HepG2 (cell line): ENCODE measurements at regions not wholly inside any gene's neighbourhood (a gene's known extent, or its start where the extent isn't known, plus 50 kb on each side); places are given as distances from the start of the nearest gene placed in this dataset.

Source experiments
- FOXO1 ChIP-seq: sonication (generic); formaldehyde crosslinking; IDR thresholded peaks from 2 replicates; pipeline ENCODE4 v1.4.0; 2020; ENCODE audit warnings: missing genetic modification reagents
- FUBP1 ChIP-seq: sonication (generic); formaldehyde crosslinking; IDR thresholded peaks from 2 replicates; pipeline ENCODE4 v1.5.1; 2020; ENCODE audit warnings: missing genetic modification reagents, mild to moderate bottlenecking, borderline replicate concordance
- HMG20A ChIP-seq: IDR thresholded peaks from 2 replicates; pipeline ENCODE4 v1.6.1; 2016; ENCODE audit warnings: borderline replicate concordance
- HNRNPK ChIP-seq: fragments of 200-400 bp; formaldehyde crosslinking; IDR thresholded peaks from 2 replicates; pipeline ENCODE4 v1.6.1; 2018; ENCODE audit warnings: low read length, low read depth, moderate library complexity, mild to moderate bottlenecking; ENCODE audit not compliant: poor library complexity, severe bottlenecking
- ISL2 ChIP-seq: sonication (generic); formaldehyde crosslinking; IDR thresholded peaks from 2 replicates; pipeline ENCODE4 v1.5.0; 2020; ENCODE audit warnings: missing genetic modification reagents
- MAF1 ChIP-seq: sonication (generic); formaldehyde crosslinking; IDR thresholded peaks from 2 replicates; pipeline ENCODE4 v1.5.0; 2020; ENCODE audit warnings: missing genetic modification reagents, borderline replicate concordance
- MEIS1 ChIP-seq: sonication (generic); formaldehyde crosslinking; IDR thresholded peaks from 2 replicates; pipeline ENCODE4 v1.9.0; 2021; ENCODE audit warnings: mild to moderate bottlenecking, missing genetic modification reagents, moderate library complexity, borderline replicate concordance
- MTF1 ChIP-seq: sonication (generic); formaldehyde crosslinking; IDR thresholded peaks from 2 replicates; pipeline ENCODE4 v1.5.0; 2020; ENCODE audit warnings: missing genetic modification reagents
- SCMH1 ChIP-seq: sonication (generic); formaldehyde crosslinking; IDR thresholded peaks from 2 replicates; pipeline ENCODE4 v1.9.0; 2021; ENCODE audit warnings: missing genetic modification reagents, mild to moderate bottlenecking, borderline replicate concordance
- ZBTB37 ChIP-seq: sonication (generic); formaldehyde crosslinking; IDR thresholded peaks from 2 replicates; pipeline ENCODE4 v1.4.0; 2020; ENCODE audit warnings: mild to moderate bottlenecking, missing genetic modification reagents
- ZFP36L2 ChIP-seq: sonication (generic); formaldehyde crosslinking; IDR thresholded peaks from 2 replicates; pipeline ENCODE4 v1.4.0; 2020; ENCODE audit warnings: missing genetic modification reagents
- ZNF230 ChIP-seq: sonication (generic); formaldehyde crosslinking; IDR thresholded peaks from 2 replicates; pipeline ENCODE4 v1.4.0; 2020; ENCODE audit warnings: mild to moderate bottlenecking, missing genetic modification reagents
- ZNF616 ChIP-seq: sonication (generic); formaldehyde crosslinking; IDR thresholded peaks from 2 replicates; pipeline ENCODE4 v1.5.0; 2020; ENCODE audit warnings: low read depth, mild to moderate bottlenecking, missing genetic modification reagents
- ZNF75D ChIP-seq: sonication (generic); formaldehyde crosslinking; IDR thresholded peaks from 2 replicates; pipeline ENCODE4 v1.8.1; 2023; ENCODE audit warnings: missing genetic modification reagents, mild to moderate bottlenecking, borderline replicate concordance
- TF ChIP-seq, protein P1 (sequence below): sonication (generic); formaldehyde crosslinking; IDR thresholded peaks from 2 replicates; pipeline ENCODE4 v1.9.0; 2022; ENCODE audit warnings: low read depth, missing genetic modification reagents
- TF ChIP-seq, protein P2 (sequence below): sonication (generic); formaldehyde crosslinking; IDR thresholded peaks from 2 replicates; pipeline ENCODE4 v1.4.0; 2020; ENCODE audit warnings: missing genetic modification reagents, borderline replicate concordance
- TF ChIP-seq, protein P3 (sequence below): fragments of 450-650 bp; IDR thresholded peaks from 2 replicates; pipeline ENCODE4 v1.6.1; 2017

- TF ChIP-seq FUBP1 (no peak), ZFP36L2 (CRISPR knock-in tag) (no peak), ZNF616 (CRISPR knock-in tag) (no peak), HNRNPK (no peak), ZNF230 (CRISPR knock-in tag) (no peak), ZNF75D (CRISPR knock-in tag) (no peak), HMG20A (CRISPR knock-in tag) (peak; percentile 30; the same call in 1 of the 2 replicates), MEIS1 (no peak), ISL2 (0 out of 2 replicates have a peak, but pooled peaks have one; percentile 73), ZBTB37 (CRISPR knock-in tag) (no peak), SCMH1 (CRISPR knock-in tag) (no peak), FOXO1 (CRISPR knock-in tag) (no peak), MTF1 (CRISPR knock-in tag) (no peak), MAF1 (CRISPR knock-in tag) (no peak)
- TF ChIP-seq, protein P1, sequence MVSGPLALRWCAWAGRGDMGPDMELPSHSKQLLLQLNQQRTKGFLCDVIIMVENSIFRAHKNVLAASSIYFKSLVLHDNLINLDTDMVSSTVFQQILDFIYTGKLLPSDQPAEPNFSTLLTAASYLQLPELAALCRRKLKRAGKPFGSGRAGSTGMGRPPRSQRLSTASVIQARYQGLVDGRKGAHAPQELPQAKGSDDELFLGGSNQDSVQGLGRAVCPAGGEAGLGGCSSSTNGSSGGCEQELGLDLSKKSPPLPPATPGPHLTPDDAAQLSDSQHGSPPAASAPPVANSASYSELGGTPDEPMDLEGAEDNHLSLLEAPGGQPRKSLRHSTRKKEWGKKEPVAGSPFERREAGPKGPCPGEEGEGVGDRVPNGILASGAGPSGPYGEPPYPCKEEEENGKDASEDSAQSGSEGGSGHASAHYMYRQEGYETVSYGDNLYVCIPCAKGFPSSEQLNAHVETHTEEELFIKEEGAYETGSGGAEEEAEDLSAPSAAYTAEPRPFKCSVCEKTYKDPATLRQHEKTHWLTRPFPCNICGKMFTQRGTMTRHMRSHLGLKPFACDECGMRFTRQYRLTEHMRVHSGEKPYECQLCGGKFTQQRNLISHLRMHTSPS (CRISPR knock-in tag) = no peak
- TF ChIP-seq, protein P2, sequence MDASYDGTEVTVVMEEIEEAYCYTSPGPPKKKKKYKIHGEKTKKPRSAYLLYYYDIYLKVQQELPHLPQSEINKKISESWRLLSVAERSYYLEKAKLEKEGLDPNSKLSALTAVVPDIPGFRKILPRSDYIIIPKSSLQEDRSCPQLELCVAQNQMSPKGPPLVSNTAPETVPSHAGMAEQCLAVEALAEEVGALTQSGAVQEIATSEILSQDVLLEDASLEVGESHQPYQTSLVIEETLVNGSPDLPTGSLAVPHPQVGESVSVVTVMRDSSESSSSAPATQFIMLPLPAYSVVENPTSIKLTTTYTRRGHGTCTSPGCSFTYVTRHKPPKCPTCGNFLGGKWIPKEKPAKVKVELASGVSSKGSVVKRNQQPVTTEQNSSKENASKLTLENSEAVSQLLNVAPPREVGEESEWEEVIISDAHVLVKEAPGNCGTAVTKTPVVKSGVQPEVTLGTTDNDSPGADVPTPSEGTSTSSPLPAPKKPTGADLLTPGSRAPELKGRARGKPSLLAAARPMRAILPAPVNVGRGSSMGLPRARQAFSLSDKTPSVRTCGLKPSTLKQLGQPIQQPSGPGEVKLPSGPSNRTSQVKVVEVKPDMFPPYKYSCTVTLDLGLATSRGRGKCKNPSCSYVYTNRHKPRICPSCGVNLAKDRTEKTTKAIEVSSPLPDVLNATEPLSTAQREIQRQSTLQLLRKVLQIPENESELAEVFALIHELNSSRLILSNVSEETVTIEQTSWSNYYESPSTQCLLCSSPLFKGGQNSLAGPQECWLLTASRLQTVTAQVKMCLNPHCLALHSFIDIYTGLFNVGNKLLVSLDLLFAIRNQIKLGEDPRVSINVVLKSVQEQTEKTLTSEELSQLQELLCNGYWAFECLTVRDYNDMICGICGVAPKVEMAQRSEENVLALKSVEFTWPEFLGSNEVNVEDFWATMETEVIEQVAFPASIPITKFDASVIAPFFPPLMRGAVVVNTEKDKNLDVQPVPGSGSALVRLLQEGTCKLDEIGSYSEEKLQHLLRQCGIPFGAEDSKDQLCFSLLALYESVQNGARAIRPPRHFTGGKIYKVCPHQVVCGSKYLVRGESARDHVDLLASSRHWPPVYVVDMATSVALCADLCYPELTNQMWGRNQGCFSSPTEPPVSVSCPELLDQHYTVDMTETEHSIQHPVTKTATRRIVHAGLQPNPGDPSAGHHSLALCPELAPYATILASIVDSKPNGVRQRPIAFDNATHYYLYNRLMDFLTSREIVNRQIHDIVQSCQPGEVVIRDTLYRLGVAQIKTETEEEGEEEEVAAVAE (CRISPR knock-in tag) = no peak
- TF ChIP-seq, protein P3, sequence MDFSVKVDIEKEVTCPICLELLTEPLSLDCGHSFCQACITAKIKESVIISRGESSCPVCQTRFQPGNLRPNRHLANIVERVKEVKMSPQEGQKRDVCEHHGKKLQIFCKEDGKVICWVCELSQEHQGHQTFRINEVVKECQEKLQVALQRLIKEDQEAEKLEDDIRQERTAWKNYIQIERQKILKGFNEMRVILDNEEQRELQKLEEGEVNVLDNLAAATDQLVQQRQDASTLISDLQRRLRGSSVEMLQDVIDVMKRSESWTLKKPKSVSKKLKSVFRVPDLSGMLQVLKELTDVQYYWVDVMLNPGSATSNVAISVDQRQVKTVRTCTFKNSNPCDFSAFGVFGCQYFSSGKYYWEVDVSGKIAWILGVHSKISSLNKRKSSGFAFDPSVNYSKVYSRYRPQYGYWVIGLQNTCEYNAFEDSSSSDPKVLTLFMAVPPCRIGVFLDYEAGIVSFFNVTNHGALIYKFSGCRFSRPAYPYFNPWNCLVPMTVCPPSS = no peak
Measured at GRCh38 chr12:46523863-46524770, 151.5 kb upstream of the SLC38A2 start (continued).
